KMS-11 (cell line): ENCODE measurements at regions not wholly inside any gene's neighbourhood (a gene's known extent, or its start where the extent isn't known, plus 50 kb on each side); places are given as distances from the start of the nearest gene placed in this dataset.
"Not testable (repeated sequence)": the region's sequence is repeated elsewhere in the genome, so short reads cannot be mapped to it uniquely, and the experiment has no call there.

ENCODE experiments used
- H2AFZ ChIP-seq: fragments of 200-600 bp; sonication (generic); 2 replicates; pipeline ENCODE4 v1.6.1; 2016; ENCODE audit warnings: antibody characterized with exemption, mixed run types, low read depth
- H3K27ac ChIP-seq: fragments of 200-600 bp; sonication (generic); 2 replicates; pipeline ENCODE4 v1.6.1; 2016; ENCODE audit warnings: mild to moderate bottlenecking, mixed run types
- H3K27me3 ChIP-seq: fragments of 200-600 bp; sonication (generic); 2 replicates; pipeline ENCODE4 v1.6.1; 2017; ENCODE audit warnings: mild to moderate bottlenecking, low read depth, mixed run types, moderate library complexity; ENCODE audit not compliant: insufficient read depth
- H3K36me3 ChIP-seq: fragments of 200-600 bp; sonication (generic); 2 replicates; pipeline ENCODE4 v1.6.1; 2017; ENCODE audit warnings: mild to moderate bottlenecking, mixed run types; ENCODE audit not compliant: insufficient read depth
- H3K4me1 ChIP-seq: fragments of 200-600 bp; sonication (generic); 2 replicates; pipeline ENCODE4 v1.6.1; 2016; ENCODE audit warnings: mild to moderate bottlenecking, low read depth, mixed run types; ENCODE audit not compliant: poor library complexity, severe bottlenecking
- H3K4me2 ChIP-seq: fragments of 200-600 bp; sonication (generic); 2 replicates; pipeline ENCODE4 v1.7.0; 2016; ENCODE audit warnings: mild to moderate bottlenecking, mixed run types
- H3K4me3 ChIP-seq: fragments of 200-600 bp; sonication (generic); IDR thresholded peaks from 2 replicates; pipeline ENCODE4 v1.6.1; 2017; ENCODE audit warnings: low read depth, low read length, mixed read lengths; ENCODE audit not compliant: insufficient read depth
- H3K79me2 ChIP-seq: fragments of 200-600 bp; sonication (generic); 2 replicates; pipeline ENCODE4 v1.6.1; 2016; ENCODE audit warnings: low read depth, mixed run types; ENCODE audit not compliant: insufficient read depth
- H3K9ac ChIP-seq: fragments of 200-600 bp; sonication (generic); 2 replicates; pipeline ENCODE4 v1.6.1; 2016; ENCODE audit warnings: mild to moderate bottlenecking, mixed run types
- H4K20me1 ChIP-seq: fragments of 200-600 bp; sonication (generic); 2 replicates; pipeline ENCODE4 v1.6.1; 2016; ENCODE audit warnings: mild to moderate bottlenecking, mixed run types; ENCODE audit not compliant: insufficient read depth
- TF ChIP-seq, protein P1 (sequence below): fragments of 200-600 bp; sonication (generic); conservative IDR thresholded peaks from 2 replicates; pipeline ENCODE4 v1.6.1; 2017; ENCODE audit warnings: low read depth, mild to moderate bottlenecking, antibody characterized with exemption, low read length, moderate library complexity, mixed read lengths

DNA sequence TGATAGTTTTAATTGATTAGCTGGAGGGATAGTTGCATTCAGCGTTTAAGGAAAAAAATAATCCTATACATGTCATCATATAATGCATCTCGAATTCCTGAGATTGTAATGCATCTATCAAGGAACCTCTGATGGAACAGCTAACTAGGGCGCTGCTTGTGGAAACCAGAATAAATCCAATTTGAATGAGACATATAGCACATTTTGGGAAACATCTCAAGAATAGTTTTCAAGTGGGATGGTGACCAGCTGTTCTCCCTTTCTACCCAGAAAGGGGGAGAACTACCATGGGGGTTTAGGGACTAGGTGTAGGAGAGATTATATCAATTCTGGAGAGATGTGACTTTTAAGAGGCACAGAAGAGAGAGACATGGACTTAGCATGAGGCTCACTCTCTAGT is 319.3 kb upstream of the BRINP1 start:
- H3K27ac ChIP-seq: no peak overlapping the region
- no peak overlapping the region for H3K4me2 ChIP-seq
- H3K79me2 ChIP-seq: no peaks in the 10 kb centered on the region
- no peaks in the 10 kb centered on the region for H3K36me3 ChIP-seq
- no peaks in the 10 kb centered on the region for H3K4me1 ChIP-seq
- H3K27me3 ChIP-seq: no peaks in the 10 kb centered on the region
- no peak overlapping the region for H3K4me3 ChIP-seq
- no peak overlapping the region for H3K9ac ChIP-seq
- no peak overlapping the region for H2AFZ ChIP-seq
- TF ChIP-seq, protein P1, sequence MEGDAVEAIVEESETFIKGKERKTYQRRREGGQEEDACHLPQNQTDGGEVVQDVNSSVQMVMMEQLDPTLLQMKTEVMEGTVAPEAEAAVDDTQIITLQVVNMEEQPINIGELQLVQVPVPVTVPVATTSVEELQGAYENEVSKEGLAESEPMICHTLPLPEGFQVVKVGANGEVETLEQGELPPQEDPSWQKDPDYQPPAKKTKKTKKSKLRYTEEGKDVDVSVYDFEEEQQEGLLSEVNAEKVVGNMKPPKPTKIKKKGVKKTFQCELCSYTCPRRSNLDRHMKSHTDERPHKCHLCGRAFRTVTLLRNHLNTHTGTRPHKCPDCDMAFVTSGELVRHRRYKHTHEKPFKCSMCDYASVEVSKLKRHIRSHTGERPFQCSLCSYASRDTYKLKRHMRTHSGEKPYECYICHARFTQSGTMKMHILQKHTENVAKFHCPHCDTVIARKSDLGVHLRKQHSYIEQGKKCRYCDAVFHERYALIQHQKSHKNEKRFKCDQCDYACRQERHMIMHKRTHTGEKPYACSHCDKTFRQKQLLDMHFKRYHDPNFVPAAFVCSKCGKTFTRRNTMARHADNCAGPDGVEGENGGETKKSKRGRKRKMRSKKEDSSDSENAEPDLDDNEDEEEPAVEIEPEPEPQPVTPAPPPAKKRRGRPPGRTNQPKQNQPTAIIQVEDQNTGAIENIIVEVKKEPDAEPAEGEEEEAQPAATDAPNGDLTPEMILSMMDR: no peak
- H4K20me1 ChIP-seq: no peaks in the 10 kb centered on the region

DNA sequence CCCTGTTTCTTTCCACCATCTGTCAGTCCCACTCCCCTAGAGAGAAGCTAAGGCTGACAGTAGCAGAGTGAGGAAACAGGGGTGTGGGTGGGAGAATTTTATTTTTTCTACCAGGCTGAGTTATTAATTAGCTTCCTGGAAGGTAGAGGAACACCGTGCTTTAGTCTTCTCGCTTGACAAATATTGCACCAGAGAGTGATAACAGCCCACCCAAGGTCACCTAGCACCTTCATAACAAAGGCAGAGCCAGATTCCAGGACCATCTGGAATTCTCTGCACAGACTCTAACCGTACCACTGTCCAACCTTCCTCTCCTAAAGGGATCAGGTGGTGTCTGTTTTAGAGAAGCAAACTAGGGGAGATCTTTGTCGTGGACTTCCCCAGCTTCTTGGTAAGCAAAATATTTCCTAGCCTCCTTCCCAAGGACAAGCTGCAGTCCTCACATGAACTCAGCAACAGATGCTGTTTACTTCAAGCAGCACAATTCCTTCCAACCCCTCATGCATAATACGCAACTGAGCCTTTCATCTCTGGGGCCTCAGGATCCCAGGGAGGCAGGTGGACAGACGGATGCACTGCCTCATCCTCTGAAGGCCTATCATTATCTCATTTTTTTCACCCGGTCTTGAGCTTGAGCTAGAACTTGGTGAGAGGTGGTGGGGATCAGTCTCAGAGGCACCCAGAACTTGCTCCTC is 308.7 kb upstream of the BRINP1 start:
- Histone ChIP-seq H3K27ac (no peak overlapping the region), H3K79me2 (no peaks in the 10 kb centered on the region), H3K4me3 (no peak overlapping the region), H3K9ac (no peak overlapping the region), H3K4me1 (no peaks in the 10 kb centered on the region), H3K4me2 (no peak overlapping the region), H2AFZ (no peak overlapping the region), H4K20me1 (no peaks in the 10 kb centered on the region), H3K36me3 (no peaks in the 10 kb centered on the region), H3K27me3 (no peaks in the 10 kb centered on the region)
- TF ChIP-seq, protein P1: no peak

DNA sequence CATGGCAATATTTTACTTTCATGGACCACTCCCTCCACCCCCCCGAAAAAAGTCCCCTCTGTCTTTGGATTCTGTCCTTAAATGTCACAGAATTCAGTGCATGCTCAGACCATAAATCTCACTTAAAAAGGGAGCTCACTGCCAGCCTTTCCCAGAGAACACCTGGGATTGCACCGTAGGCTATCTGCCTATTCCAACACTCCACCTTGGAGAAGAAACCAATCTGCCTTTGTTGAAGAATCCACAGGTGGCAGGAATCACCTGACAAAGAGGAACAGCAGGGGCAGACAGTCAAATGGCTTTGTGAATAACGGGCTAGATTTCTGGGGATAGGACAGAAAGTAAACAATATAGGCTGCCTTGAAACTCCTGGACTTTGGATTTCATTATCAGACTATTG is 306.7 kb upstream of the BRINP1 start:
- no peak overlapping the region for H3K9ac ChIP-seq
- TF ChIP-seq, protein P1: no peak

DNA sequence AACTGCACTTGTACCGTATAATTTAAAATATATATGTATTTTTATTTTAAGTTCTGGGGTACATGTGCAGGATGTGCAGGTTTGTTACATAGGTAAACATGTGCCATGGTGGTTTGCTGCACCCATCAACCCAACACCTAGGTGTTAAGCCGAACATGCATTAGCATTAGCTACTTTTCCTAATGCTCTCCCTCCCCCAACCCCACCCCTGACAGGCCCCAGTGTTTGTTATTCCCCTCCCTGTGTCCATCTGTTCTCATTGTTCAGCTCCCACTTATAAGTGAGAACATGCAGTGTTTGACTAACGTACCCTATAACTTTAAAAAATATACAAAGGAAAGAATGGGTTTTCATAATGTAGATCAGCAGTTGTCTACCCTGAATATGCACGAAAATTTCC is 303.5 kb upstream of the BRINP1 start:
- not testable (repeated sequence) for H3K36me3 ChIP-seq, H4K20me1 ChIP-seq, H3K4me3 ChIP-seq, H3K79me2 ChIP-seq, H3K27ac ChIP-seq, H3K27me3 ChIP-seq, H2AFZ ChIP-seq, H3K4me2 ChIP-seq, H3K4me1 ChIP-seq, H3K9ac ChIP-seq

More for the DNA sequence above, 306.7 kb upstream of the BRINP1 start:
- Histone ChIP-seq H3K4me3 (no peak overlapping the region), H3K4me1 (no peaks in the 10 kb centered on the region), H2AFZ (no peak overlapping the region), H3K4me2 (no peak overlapping the region), H3K36me3 (no peaks in the 10 kb centered on the region), H4K20me1 (no peaks in the 10 kb centered on the region), H3K27me3 (no peaks in the 10 kb centered on the region), H3K79me2 (no peaks in the 10 kb centered on the region), H3K27ac (no peak overlapping the region)

DNA sequence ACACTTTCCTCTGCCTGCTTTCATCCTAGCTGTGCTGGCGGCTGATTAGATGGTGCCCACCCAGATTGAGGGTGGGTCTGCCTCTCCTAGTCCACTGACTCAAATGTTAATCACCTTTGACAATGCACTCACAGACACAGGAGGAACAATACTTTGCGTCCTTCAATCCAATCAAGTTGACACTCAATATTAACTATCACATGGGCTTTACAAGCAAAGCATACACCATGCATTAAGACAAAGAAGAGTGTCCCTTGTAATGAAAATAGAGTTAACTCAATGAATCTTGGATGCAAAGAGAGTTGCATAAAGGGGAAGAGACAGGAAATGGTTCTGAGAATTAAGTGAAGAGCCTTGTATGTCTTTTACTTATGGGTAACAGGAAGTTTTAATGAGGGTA is 298.7 kb upstream of the BRINP1 start:
- TF ChIP-seq, protein P1: no peak
- Histone ChIP-seq H3K36me3 (no peaks in the 10 kb centered on the region), H2AFZ (no peak overlapping the region), H3K4me2 (no peak overlapping the region), H3K27me3 (no peaks in the 10 kb centered on the region), H3K27ac (no peak overlapping the region), H3K9ac (no peak overlapping the region), H3K4me1 (no peaks in the 10 kb centered on the region), H3K79me2 (no peaks in the 10 kb centered on the region), H3K4me3 (no peak overlapping the region), H4K20me1 (no peaks in the 10 kb centered on the region)
